ENCODE measurements at regions not wholly inside any gene's neighbourhood (a gene's known extent, or its start where the extent isn't known, plus 50 kb on each side); places are given as distances from the start of the nearest gene placed in this dataset.
"Not testable (repeated sequence)": the region's sequence is repeated elsewhere in the genome, so short reads cannot be mapped to it uniquely, and the experiment has no call there.

DNA sequence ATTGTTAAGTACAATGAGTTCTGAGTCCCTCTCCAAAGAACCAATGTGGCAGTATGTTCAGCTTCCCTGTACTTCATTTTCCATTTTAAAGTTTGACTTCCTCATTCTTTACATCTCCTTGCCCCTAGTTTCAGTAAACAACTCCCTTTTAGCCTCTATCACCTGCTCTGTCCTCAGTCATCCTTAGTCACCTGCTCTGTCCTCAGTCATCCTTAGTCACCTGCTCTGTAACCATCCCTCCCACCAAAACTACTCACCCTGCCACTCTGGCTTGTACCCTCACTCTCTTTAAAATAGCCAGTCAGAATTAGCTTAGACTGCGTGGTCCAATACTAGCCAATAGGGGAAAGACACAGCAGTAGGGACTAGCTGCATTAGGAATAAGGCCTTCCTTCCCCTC is 259.9 kb upstream of the TBL1XR1 start:
- not testable (repeated sequence) for DNase-seq (ENCODE audit: low spot score)

GRCh38 chr3:177459401-177459800 is 262.1 kb upstream of the TBL1XR1 start:
- no peak for DNase-seq (ENCODE audit: low spot score)

GRCh38 chr3:177460047-177460446 is 262.8 kb upstream of the TBL1XR1 start:
- no peak for DNase-seq (ENCODE audit: low spot score)

DNA sequence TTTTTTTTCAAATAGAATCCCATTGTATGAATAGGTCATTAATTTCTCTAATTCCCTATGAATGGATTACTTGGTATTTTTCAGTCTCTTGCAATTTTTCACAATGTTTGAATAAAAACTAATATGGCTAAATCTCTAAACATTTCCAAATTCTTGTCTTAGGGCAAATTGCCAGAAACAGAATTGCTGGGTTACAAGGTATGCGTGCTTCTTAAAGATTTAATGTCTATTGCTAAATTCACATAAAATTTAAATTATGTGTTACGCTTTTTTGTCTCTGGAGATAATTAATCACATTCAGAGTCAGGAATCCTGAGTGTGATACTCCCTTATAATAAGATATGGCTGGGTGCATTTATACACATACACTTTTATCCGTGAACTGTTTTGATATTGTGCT is 264.5 kb upstream of the TBL1XR1 start:
- no peak for DNase-seq (ENCODE audit: low spot score)

DNA sequence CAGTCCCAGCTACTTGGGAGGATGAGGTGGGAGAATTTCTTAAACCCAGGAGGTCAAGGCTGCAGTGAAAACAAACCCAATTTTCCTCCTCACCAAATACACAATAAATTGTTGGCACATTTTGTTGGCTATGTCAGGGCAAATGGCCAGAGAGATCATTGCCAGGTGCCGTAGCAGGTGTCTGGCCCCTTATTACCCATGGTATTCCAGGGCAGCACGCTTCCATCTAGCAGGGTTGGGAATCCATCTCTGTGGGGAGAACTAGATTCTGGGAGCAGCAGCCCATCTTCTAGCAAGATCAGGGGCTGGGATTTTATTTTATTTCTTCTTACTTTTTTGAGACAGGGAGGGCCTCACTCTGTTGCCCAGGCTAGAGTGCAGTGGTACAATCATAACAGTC is 266.1 kb upstream of the TBL1XR1 start:
- not testable (repeated sequence) for DNase-seq (ENCODE audit: low spot score)

DNA sequence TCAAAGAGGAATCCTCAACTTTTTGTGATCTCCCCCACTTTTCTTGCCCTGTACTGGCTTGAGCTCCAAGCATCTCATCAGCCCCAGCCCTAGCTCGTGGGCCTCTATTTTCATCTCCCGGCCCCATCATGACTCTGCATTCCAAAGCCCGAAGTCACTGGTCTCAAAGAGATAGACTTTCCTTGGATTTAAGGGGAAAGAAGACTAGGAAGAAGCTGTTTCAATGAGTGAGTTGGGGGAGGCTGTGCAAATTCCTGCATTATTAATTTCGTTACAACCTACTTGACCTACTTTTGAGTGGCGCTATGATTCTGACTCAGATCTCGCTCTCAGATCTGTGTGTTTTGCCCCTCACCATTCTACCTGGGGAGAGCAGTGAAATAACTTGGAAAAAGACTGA is 266.6 kb upstream of the TBL1XR1 start:
- DNase-seq (ENCODE audit: low spot score) = peak; percentile 35

DNA sequence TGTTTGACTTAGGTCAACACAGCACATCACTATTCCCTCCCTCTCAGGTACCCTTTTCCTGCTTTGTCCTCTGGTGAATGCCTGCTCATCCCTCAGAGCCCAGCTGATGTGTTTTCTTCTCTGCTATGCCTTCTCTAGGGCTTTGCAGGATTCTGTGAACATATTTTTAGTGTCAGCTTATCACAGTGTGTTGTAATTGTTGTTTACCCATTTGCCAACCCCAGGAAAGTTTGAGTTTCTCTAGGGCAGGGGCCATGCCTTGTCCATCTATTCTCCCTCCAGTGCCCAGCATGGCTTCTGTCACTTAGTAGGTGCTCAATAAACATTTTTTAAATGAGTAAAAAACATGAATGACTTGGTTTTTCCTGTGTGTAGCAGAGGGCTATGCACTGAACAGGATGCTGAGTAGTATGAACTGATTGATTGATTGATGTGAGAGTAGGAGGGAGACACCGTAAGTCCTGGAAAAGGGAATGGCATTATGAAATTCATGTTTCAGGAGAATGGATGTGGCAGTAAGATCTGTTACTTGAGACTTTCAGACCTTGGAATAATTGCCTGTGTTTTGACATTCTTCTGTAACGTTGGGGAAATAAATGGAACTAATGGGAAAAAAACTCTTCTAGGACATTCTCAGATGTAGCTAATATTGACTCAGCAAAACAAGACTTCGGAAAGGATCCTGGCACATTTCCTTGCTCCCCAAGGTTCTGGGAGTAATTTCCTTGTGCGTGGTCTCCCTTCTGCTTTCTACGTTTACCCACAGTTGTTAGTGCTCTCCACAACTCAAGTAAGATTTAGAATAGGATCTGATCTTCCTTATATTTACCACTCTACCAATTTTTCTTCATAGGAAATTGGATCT is 267.3 kb upstream of the TBL1XR1 start:
- DNase-seq (ENCODE audit: low spot score) = no peak

GRCh38 chr3:177465257-177465642 is 268.0 kb upstream of the TBL1XR1 start:
- no peak for DNase-seq (ENCODE audit: low spot score)

DNA sequence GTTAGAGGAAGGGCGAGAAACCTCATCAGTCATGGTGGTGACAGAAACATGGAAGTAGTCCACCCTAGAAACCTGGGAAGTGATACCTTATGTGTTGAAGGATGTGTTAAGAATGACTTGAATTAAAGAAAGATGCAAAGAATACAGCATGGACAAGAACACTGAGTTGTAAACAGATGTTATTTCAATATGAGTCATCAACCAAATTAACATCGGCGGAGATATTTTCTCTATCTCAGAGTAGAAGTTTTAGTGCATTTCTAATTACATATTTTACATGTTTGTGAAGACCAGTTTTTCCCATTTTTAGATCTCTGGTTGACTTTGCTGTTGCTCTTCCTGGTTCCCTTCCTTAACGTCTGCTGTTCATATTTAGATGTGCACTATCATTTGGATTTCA is 268.8 kb upstream of the TBL1XR1 start:
- no peak for DNase-seq (ENCODE audit: low spot score)

DNA sequence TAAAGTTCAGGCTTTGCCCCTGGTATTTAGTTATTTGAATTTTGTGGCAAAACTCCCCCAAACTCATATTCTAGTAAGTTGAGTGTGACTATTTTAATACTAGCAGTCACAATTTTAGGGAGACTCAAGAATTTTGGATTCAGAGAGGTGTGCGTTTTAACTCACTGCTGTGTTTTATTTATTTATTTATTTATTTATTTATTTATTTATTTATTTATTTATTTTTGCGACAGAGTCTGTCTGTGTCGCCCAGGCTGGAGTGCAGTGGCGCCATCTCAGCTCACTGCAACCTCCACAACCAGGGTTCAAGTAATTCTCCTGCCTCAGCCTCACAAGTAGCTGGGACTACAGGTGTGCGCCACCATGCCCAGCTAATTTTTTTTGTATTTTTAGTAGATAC is 269.3 kb upstream of the TBL1XR1 start:
- not testable (repeated sequence) for DNase-seq (ENCODE audit: low spot score)

DNA sequence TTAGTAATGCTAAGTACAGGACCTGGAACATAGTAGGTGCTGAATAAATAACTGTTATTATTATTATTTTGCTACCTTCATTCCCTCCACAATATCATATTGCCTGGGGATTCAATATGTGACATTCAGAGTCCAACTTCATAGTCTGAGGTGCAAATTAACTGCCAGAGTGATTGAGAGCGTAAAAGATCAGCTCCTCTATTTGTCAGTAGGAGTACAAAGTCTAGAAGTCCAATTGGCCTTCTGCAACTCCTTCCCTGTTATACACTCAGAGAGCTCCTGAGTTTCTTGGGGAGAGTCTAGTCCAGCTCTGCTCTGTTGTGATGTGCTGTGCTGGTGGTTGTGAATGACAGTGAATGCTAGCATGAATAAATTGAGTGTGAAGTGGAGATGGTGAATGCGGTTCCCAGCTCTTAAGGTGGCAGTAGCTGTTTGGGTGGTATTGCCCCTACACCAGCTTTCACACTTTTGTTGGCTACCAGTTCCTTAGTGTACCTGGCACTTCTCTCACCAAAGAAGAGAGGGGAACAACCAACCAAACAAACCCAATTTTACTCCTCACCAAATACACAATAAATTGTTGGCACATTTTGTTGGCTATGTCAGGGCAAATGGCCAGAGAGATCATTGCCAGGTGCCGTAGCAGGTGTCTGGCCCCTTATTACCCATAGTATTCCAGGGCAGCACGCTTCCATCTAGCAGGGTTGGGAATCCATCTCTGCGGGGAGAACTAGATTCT is 270.1 kb upstream of the TBL1XR1 start:
- DNase-seq (ENCODE audit: low spot score) = no peak

- peak; percentile 90 for DNase-seq (ENCODE audit: low spot score)
Measured at GRCh38 chr3:177468331-177468730, 271.0 kb upstream of the TBL1XR1 start.

DNA sequence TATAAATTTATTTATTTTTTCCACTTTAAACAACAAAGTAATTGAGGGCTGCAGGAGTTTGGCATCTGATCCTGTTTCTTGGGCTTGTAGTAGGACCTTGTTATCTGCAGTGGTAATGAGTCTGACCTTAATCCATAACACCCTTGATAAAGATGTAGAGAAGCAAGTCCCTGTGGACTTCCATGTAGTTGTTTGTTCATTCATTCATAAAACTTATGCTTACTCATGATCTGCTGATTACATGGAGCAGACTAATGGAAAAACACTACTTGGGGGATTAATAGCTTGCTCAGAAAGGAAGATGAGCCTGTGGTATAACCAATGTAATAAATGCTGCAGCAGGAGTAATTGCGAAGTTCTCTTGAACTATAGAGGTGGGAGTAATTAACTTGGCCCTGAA is 271.5 kb upstream of the TBL1XR1 start:
- peak; percentile 24 for DNase-seq (ENCODE audit: low spot score)

DNA sequence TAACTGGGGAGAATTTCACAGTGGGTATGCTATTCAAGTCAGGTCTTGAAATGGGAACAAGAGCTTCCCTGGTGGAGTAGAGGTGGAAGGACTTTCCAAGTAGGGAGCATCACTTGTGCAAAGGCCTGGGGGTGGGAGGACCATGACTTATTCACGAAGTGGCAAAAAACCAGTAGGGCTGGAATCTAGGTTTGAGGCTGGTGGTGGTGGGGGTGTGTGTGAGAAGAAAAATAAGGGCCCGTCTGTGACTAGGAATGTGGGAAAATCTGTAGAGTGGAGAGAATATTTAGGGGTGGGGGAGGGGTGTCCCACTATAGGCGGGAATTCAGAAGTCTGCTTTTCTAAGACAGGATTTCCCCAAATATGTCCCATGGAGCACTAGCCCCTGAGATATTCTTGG is 271.9 kb upstream of the TBL1XR1 start:
- DNase-seq (ENCODE audit: low spot score) = no peak

DNA sequence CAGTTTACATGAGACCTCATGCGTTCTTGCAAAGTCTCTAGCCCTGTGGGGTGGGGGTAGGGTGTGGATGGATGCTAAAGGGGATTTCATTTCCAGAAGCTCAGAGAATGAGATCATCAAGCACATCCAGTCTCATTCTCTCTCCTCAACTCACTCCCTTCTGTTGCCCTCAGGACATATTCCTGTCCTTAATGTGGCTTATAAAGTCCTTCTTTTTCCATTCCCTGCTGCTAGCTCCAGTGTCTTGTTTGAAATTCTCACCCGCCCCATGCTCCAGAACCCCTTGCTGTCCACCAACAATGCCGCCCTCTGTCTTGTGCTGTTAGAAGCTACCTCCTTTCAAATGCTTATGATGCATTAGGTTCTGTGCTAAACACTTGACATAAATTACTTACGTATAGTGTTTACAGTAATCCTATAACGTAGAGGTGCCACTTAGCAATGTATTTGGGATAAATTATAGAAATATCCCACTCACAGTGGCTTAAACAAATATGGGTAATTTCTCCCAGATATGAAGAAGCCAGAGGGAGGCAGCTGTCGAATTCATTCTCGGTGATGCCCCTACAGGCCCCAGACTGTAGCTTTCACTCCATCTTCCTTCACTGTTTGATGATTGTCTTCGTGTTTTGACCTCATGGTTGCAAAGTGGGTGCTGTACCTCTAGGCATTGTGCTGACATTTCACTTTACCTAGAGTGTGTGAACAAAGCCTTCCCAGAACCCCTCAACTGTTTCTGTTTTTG is 273.1 kb upstream of the TBL1XR1 start:
- no peak for DNase-seq (ENCODE audit: low spot score)

- DNase-seq (ENCODE audit: low spot score) = no peak
Measured at GRCh38 chr3:177471733-177472480, 274.6 kb upstream of the TBL1XR1 start.

DNA sequence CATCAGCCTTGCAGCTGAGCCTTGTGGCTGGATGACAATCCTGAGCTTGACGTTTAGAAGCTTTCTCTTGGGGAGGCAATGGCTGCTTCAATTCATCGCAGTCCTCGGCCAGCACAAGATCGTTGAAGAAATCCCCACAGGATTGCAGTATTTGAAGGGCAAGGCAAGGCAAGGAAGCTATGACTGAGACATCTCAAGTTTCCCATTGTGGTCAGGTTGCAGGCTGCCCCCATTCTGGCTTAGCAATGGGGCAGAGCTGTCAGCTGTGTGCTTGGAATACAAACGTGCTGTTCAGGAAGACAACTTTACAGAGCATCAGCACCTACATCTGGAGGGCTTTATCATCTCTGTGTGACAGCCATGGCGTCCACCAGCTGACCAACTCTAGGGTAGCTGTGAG is 275.9 kb upstream of the TBL1XR1 start:
- DNase-seq (ENCODE audit: low spot score) = no peak

DNA sequence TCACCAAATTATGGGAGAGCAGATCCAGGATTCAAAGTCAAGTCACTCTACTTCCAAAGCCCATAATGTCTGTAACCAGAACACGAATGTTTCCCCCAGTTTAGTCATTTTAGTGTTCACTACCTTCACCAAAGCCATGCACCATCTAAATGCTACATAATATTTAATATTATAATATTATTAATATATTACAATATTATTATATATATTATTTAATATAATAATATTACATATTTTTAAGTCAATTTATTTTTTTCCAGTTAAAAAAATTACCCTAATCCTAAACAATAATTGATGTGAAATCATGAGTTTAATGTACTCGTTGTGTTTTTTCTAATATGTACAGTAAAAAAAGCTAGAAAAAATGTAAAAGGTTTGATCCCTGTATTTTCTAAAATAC is 276.6 kb upstream of the TBL1XR1 start:
- no peak for DNase-seq (ENCODE audit: low spot score)

GRCh38 chr3:177474652-177475355 is 277.5 kb upstream of the TBL1XR1 start:
- DNase-seq (ENCODE audit: low spot score) = no peak

DNA sequence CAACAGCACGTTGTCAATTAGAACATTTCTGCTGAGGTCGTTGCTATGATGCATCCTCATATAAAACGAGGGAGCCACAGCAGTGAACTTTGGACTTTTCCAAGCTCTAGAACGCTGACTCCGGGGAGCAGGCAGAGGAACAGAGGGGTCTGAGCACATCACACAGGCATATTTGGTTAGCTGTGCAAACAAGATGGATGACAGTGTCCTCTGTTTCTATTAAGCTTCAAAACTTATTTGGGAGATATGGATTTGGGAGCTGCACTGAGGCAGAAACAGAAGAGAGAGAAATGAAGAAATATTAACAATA is 278.0 kb upstream of the TBL1XR1 start:
- no peak for DNase-seq (ENCODE audit: low spot score)

- no peak for DNase-seq (ENCODE audit: low spot score)
Measured at GRCh38 chr3:177476495-177476894, 279.2 kb upstream of the TBL1XR1 start.

Measured in A172 (cell line).